ENCODE measurements at regions not wholly inside any gene's neighbourhood (a gene's known extent, or its start where the extent isn't known, plus 50 kb on each side); places are given as distances from the start of the nearest gene placed in this dataset.
A peak's percentile ranks its signal among the peaks of the same experiment; 100 is the strongest.

DNA sequence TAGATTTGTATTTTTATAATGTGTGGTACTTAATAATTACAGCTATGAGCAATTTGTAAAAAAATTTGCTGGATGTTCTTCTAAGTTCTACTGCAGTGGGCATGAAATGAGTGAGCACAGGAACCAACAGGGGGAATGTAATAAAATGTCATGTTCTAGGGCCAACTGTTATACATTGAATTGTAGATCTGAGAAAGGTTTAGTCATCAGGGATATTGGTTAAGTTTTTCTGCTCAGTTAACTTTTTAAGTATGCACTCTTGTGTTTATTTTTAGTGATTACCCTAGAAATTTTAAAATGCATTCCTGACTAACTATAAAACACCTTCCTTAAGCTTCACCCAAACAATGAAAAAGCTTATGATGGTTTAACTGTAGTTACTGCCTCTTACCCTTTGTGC, 101.8 kb downstream of the CAND1 start:
- no peak for DNase-seq

DNA sequence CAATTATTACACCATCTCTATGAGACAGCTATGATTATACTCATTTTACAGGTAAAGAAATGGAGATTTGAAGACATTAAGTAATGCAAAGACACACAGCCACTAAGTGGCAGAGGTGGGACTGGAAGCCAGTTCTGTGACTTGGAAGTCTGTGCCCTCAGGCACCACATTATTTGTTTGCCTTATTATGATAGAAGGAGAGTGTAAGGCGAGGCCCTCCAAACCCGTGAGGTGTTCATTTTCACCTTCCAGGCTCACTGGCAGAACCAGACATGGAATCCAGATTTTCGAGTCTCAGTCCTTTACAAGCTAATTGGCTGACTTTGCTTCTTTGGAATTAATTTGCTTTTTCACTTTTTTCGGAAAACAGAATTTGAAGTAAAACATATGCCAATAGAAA, 107.9 kb downstream of the CAND1 start:
- DNase-seq = no peak

DNA sequence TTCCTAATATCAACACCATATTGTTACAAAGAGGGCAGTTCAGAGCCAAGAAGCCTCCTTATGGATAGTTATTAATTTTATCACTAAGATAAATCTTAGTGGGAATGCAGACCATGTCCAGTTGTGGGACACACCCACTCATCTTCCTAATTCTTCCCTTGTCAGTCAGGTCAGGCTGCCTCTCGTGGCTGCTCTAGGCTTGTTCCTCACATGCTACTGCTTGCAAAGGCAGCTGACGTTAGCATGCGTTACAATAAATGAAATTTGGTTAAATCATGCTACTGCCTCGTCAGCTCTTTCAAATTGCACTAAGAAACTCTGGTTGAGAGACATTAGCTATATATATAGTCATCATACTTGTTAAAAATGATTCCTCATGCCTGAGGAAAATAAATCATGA, 108.4 kb downstream of the CAND1 start:
- no peak for DNase-seq

DNA sequence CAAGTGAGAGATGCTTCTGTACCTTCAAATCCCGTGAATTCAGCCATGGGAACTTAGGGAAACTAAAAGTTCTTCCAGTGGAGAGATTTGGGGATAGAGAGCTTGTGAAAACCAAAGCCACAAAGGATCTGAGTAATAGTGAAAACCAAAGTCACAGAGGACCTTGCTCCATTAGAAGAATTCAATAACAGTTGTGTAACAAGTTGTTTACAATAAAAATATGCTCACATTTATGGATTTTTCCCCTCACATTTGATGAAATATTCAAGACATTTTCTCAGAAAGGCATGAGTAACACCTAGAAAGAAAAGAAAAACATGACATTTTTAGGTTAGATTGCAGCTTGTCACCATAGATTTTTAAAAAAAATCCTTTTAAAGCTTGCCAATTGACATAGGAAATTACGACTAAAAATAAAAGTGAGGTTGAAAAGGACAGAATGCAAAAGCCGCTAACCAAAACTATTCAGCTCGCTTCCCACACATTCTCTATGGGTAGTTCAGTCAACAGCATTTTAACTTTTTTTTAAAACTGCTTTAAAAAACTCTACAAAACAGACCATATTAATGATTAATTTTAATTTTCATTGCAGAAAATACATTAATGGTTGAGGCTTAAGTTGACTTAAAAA, 113.2 kb downstream of the CAND1 start:
- no peak for DNase-seq

DNA sequence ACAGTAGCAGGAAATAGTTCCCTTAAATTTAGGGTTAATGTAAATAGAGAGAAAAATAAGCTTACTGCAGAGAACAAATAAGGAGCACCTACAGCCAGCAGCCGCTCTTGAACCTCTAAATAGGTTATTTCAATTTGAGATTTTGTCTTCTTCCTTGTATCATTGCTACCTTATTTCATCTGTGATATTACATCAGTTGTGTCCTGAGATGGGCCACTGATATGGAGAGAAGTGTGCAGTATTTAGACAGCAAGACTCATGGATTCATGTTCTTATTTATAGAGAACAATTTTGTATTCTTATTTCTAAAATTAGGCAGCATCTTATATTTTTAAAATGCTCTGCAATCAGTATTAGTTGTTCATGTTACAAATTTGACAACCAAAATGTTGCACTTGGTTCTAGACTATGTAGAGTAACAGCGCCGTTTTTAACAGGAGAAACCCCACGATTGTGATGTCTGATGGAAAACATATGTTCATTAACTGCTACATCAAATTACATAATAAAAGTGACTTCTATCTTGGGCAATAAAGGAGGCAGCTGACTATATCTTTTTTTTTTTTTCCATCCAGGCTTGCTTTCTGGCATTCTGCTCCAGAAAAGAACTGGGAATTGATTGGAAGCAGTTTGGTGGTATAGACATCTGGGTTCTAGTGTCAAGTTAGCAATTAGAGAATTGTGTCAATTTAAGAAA, 117.9 kb downstream of the CAND1 start:
- DNase-seq = no peak

DNA sequence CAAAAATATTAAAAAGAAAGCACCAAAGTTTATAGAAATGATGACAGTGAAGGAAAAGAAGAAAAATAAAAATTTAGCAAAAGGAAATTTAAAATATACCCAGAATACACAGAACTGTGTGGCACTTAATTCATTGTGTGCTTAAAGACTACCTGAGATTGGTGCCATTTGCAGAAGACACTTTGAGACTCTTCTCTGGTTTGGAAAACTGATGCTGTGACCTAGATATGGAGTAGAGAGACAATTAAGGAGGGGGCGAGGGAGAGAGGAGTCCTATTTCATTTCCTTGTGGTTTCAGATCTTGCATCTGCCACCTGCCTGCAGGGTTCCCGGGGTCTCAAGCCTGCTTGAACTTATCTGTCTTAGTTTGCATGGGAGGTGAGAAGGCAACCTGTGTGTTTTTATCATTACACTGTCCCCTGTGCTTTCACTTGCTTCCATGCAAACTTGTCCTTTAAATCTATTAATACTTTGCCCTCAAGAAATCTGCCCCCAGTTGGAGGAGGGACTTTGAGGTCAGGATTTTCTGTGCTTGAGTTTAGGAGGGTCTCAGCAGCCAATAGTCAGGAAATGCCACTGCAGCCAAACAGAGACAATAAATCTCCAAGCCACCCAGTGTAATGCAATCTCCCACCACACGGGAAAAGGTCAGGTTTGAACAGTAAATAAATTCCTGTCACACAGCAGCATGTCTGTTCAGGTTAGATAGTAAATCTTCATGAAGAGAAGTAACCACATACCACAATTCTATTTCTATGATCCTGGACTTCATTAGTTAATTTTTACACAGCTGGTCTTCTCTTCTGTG, 119.4 kb downstream of the CAND1 start:
- DNase-seq = no peak

DNA sequence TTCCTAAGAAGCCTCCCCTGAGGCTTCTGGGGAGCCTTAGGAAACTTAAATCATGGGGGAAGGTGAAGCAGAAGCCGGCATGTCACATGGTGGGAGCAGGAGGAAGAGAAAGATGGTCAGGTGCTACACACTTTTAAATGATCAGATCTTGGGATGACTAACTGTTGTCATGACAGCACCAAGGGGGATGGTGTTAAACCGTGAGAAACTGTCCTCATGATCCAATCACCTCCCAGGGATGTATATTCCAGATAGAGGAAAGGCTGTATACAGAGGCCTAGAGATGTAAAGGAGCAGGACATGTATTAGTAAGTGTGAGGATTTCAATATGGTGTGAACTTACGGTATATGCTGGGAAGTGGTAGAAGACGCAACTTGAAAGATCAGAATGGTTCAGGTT, 121.1 kb downstream of the CAND1 start:
- no peak for DNase-seq

DNA sequence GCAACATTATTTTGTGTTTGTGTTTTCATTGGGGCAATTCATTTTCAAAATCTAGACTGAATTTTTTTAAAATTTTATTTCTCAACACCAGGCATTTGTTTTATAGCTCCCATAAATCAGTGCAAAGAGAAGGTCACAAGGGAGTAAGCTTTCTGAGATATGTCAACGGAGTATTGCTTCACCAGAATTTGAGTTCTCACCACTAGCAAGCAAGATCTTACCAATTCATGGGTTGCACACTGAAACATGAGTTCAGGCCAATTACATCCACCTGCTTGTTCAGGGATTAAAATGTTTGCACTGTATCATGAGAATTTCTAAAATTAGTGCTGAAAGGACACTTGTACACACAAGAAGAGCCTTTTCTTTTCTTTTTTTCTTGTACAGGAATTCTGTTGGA, 121.9 kb downstream of the CAND1 start:
- DNase-seq = no peak

DNA sequence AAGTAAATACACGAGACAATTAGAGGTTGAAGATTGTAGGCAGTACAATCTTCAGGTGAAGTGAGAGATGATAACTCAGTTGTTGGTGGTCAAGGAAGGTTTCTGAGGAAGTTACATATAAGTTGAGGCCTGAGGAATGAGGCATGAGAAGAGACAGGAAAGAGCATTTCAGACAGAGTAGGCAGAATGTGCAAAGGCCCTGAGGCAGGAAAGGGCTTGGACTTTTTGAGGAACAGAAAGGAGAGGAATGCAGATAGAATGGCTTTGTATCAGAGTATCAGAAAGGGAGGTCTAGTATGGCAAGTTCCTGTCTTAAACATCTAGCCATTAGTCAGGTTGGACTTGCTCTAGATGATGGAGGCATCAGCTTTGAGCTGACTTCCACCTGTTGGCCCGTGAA, 122.5 kb downstream of the CAND1 start:
- DNase-seq = no peak

DNA sequence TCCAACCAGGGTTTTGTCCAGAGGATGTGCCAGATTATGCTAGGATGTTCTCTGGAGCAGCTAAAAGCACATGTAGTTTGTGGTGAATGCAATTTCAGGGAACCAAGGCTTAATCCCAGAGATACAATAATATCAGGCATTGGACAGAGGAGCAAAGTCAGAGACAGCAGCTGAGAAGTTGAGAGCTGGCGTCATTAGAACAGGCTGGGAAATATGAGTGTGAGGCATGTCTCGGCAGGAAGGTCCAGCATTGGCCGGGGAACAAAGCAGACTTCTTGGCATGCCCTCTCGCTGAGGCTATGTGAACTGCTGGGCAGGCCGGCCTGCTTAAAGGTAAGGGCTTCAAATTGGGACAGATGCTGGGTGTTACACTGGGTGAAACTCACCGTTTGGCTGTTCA, 125.4 kb downstream of the CAND1 start:
- no peak for DNase-seq

DNA sequence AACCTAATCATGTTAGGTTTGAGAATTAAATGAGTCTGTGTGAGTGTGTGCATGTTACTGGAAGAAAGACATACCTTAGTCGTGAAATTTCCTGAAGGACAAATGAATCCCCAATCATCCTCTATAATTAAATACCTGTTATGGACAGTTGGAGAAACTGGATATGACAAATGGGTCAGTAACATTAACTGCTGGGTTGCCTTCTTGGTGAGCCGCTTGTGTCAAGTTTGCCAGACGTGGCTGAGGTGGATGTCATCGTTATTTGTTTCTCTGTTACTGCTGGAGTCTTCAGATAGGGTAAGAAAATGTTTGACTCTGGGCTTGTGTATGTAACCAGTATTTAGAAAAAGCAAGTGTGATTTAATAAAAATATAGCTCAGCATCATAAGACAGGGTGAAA, 131.6 kb downstream of the CAND1 start:
- DNase-seq = no peak

DNA sequence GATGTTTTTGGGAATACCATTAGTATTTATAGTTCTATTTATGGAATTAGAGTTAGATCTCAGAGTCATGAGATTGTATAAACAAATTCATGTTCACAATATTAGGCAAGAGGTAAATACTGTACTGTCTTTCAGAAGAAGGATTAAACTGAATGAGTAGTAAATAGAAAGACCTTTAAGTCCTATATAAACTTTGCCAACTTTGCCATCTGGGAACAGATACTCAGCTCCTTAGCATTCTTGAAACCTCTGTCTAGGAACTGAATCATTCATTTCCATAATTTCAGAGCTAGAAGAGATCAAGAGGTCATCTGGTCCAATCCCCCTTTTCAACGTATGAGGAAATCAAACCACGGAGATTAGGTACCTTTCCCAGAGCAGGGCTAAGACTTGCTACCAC, 141.1 kb downstream of the CAND1 start:
- DNase-seq = no peak

DNA sequence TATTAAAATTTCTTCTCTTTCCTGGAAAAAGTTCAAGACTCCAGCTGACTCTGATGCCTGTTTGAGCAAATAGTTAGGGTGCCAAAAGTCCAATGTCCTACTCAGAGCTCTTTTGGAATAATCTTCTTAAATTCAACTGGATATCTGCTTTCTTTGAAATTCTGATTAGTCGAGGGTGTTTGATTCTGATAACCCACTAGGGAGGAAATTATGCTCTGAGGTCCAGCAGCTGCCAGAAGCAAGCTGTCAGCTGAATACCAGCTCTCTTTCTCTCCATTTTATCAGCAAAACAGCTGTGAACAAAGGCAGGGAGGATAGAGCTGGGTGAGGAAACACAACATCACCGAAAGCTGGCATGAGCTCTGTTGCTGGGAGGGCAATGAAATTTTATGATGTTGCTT, 141.5 kb downstream of the CAND1 start:
- no peak for DNase-seq

DNA sequence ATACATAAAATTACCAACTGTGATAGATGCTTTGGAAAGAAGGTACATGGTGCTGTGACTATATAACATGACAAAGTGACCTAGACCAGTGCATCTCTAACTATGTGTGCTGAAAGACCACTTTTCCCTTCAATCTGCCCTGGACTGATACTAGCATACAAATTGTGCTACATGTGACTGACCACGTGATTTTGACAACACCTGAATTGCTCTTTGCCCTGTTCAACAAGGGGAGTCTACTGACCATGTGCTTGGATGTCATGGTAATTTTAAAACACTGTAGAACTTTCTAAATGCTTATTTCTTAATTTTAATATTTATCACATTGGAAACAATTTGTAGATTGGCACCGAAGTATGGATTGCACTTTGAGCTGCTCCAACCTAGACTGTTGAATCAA, 142.4 kb downstream of the CAND1 start:
- DNase-seq = no peak

DNA sequence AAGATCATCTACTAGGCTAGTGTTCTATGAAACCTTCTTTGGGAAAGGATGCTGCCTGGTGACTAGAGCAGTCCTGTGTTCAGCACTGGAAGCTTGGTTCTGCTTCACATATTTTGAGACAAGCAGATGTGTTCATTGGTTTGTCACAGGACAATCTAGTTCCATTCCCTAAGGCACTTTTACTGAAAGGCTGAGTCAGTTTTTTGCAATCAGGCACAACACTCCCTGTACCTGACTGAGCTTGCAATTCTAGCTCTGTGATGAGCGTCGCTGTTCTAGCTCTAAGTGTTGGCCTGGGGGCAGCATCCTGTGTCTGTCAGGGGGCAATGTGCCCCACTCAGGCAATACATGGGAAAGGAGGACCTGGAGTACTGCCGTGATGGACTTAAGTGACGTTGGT, 144.4 kb downstream of the CAND1 start:
- DNase-seq = no peak

DNA sequence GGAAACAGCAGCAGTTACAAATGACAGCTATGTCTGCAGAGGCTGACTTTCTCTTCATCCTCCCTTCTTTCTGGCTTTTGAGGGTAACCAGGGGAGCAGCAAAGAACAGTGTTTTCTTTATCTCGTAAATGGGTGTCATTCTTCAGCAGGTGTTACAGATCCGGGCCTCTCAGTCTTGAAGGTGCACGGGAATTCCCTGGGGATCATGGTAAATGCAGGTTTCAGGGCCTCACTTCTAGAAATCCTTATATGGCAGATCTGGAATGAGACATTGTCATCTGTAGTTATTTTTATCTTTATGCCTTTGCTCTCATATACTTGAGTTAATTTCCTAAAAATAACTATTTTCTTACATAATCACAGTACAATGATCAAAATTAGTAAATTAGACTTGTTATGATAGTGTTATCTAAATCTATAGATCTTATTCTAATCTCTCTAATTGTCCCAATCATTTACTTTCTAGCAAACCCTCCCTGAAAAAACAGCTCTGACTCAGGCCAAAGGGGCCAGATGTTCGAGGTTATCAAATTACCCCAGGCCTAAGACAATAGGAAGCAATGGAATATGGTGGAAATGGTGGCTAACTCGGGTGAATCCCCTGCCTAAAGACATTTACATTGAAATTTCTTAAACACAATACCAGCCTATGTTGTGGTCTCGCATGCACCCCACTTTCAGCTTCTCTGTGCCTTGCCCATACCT, 145.0 kb downstream of the CAND1 start:
- DNase-seq = no peak

DNA sequence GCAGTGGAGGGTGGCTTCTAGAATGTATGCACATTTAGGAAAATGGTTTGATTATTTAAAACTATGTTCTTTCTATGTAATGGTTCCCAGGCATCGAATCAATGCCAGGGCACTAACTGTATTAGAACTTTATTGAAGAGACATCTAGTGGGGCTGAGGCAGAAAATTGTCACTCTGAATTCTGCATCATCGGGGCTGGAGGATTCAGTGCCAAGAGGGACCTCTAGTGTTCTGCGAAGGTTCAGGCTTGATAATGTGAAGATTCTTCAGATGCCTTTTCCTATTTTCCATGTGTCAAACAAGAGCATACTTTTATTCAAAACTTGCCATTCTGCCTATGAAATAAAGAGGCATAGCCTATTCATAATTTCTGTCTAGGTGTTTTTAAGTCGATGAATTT, 146.3 kb downstream of the CAND1 start:
- no peak for DNase-seq

DNA sequence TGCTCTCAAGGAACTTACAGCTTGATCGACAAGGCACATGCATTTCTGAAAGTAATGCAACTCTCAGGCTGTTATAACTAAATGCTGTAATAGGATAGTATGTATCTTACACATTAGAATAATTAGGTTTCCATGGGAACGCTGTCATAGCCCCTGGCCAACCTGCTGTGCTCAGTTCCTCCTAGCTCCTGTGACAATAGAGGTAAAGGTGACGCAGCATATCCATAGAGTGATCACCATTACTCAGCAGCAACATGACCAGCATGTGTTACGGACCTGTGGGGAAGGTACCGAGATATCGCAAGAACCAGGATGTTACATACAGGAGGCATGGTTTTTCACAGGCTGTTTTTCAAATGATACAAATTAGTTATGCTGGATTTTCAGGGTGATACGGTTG, 150.7 kb downstream of the CAND1 start:
- DNase-seq = no peak

DNA sequence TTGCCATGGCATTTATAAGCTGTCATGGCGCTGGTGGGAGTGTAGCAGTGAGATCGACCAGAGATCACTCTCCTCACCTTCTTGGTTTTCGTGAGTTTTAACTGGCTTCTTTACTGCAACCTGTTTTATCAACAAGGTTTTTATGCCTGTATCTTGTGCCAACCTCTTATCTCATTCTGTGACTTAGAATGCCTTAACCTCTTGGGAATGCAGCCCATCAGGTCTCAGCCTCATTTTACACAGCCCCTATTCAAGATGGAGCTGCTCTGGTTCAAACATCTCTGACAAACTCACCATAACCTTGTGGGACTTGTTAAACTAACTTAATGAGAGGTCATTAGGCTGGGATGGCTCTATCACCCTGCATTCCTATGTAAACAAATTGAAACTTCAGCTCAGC, 151.3 kb downstream of the CAND1 start:
- no peak for DNase-seq

DNA sequence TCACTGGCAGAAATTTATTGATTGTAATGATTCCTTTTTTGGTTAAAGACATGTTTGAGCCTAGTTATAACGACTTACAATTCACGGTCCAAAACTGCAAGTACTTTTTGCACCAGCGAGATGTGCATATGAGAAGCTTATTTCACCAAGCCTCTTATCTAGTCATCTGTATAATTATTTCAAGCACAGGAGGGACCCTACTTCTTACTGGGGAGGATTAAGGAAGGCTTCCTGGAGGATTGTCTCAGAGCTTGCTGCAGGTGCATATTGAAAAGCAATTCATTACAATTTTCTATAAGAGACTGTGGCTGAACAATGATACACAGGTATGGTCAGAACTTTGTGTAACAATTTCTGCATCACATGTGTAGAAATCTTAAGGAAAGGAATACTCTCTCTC, 152.9 kb downstream of the CAND1 start:
- no peak for DNase-seq

DNA sequence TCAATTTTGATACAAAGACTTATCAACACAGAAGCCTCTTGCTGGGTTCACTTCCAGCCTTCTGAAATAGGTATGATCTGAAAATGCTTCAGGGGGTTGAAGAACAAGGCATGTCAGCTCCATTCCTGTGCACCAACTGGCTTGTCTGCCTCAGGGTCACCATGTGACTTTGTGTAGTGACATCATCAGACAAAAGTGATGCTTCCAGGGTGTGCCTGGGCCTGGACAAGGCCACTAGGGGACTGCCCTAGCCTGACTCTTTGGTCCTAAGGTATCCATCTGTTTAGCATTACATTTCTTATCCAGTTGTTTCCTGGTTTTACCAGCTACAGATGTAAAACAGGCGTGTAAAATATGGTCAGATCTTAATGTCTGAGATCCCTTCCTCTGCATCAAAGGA, 155.6 kb downstream of the CAND1 start:
- no peak for DNase-seq

DNA sequence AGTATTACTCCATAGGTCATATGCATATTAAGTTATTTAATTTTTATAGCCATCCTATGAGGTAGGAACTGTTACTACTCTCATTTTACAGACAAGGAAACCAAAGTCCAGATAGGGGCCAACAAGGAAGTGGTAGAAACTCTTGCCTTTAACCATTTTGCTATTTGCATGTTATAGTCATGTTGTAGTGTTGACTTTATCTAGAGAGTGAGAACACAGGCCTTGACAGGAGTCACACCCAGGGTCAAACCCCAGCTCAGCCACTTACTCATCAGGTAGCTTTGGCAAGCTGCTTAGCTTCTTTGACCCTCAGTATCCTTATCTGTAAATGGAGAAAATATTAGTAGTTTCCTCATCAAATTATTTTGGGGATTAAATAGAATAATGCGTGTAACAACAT, 156.2 kb downstream of the CAND1 start:
- no peak for DNase-seq

DNA sequence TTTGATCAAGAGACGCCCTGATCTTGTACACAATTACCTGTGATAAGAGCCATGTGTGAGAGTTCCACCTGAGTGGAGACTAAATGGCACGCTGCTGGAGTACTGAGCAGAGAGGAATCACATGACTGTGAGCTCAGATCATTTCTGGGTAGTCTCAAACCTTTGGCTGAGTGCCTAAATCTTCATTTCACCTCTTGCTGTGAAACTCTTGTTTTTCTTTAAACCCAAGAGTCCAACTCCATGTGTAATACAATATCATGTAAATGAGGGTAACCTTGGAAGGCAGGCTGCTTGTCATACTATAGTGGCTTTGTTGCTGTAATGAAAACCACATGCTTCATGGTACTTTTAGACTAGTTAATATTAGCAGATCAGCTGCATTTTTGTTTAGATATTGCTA, 156.9 kb downstream of the CAND1 start:
- peak; percentile 91 for DNase-seq

DNA sequence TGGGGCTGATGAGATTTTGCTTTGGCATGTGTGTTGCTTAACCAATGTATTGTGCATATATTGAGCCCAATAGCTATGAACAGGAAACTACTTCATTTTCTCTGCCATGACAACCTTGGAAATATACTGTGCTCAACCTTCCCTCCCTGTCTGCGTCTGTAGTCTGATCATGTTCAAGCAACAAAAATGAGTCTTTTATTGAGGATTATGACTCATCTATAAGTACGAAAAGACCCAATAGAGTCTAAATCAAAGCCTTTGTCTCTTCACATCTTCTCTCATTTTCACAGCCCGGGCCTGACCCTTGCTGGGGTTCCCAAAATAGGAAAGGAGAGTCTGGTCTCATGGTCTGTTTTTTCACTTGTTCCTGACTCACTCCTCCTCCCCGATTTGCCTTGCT, 158.2 kb downstream of the CAND1 start:
- no peak for DNase-seq

All from NCI-H2029 treated with DMSO at 0.1 percent for 48 hours (cell line).